Cardiac fibroblast (primary cell): ENCODE measurements at regions not wholly inside any gene's neighbourhood (a gene's known extent, or its start where the extent isn't known, plus 50 kb on each side); places are given as distances from the start of the nearest gene placed in this dataset.

Experiments used
- DNase-seq, 2 donors: peaks; one replicate each; pipeline versions ENCODE4 v3.0.0 to v3.0.0-alpha.2; 2010; ENCODE audit warnings: low read depth in 2 of 2
- H3K4me3 ChIP-seq, 2 donors: replicated peaks in 1 of 2; 1 replicate in 1 of 2; 2 replicates in 1 of 2; pipeline ENCODE4 v1.5.1; 2011; ENCODE audit warnings: low read depth in 2 of 2, low read length in 2 of 2, mild to moderate bottlenecking in 2 of 2, moderate library complexity in 1 of 2
- TF ChIP-seq, protein P1 (sequence below): IDR thresholded peaks from one replicate; pipeline ENCODE4 v1.5.1; 2011; ENCODE audit warnings: low read depth, mild to moderate bottlenecking, low read length, inconsistent platforms

- peak overlapping the region in 1 of 2 donors; percentile 8 for H3K4me3 ChIP-seq
- DNase-seq = no peak
- TF ChIP-seq, protein P1, sequence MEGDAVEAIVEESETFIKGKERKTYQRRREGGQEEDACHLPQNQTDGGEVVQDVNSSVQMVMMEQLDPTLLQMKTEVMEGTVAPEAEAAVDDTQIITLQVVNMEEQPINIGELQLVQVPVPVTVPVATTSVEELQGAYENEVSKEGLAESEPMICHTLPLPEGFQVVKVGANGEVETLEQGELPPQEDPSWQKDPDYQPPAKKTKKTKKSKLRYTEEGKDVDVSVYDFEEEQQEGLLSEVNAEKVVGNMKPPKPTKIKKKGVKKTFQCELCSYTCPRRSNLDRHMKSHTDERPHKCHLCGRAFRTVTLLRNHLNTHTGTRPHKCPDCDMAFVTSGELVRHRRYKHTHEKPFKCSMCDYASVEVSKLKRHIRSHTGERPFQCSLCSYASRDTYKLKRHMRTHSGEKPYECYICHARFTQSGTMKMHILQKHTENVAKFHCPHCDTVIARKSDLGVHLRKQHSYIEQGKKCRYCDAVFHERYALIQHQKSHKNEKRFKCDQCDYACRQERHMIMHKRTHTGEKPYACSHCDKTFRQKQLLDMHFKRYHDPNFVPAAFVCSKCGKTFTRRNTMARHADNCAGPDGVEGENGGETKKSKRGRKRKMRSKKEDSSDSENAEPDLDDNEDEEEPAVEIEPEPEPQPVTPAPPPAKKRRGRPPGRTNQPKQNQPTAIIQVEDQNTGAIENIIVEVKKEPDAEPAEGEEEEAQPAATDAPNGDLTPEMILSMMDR = no peak
Observed at GRCh38 chr7:130904792-130905191, 170.8 kb upstream of the KLF14 start.

GRCh38 chr7:130906575-130906974 is 172.6 kb upstream of the KLF14 start:
- H3K4me3 ChIP-seq = no peak overlapping the region
- DNase-seq = no peak
- TF ChIP-seq, protein P1 = no peak

- H3K4me3 ChIP-seq = no peak overlapping the region
- TF ChIP-seq, protein P1 = no peak
- no peak for DNase-seq
Observed at GRCh38 chr7:130907439-130907838, 173.4 kb upstream of the KLF14 start.

DNA sequence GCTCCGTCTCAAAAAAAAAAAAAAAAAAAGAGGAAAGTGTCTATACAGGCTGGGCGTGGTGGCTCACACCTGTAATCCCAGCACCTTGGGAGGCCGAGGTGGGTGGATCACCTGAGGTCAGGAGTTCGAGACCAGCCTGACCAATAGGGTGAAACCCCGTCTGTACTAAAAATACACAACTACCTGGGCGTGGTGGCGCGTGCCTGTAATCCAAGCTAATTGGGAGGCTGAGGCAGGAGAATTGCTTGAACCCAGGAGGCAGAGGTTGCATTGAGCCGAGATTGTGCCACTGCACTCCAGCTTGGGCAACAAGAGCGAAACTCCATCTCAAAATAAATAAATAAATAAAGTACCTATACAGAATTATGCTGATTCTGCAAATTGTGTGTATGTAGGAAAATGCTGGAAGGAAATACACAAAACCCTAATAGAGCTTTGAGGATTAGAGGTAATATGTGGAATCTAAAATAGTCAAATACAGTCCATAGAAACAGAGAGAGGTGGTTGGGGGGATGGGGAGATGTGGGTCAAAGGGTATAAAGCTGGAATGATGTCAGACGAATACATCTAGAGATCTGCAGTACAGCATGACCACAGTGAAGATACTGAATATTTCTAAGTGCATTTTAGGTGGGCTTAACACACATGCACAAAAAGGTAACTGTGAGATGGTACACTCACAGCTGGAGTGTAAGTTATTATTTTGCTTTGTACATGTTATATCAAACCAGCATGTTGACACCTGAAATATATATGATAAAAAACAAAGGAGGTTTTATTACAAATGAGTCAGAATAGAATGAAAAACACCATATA is 174.5 kb upstream of the KLF14 start:
- DNase-seq = peak in 1 of 2 donors; percentile 46
- TF ChIP-seq, protein P1 = no peak
- peak overlapping the region in 1 of 2 donors; percentile 62 for H3K4me3 ChIP-seq

- peak in 1 of 2 donors; percentile 34 for DNase-seq
- TF ChIP-seq, protein P1 = no peak
- H3K4me3 ChIP-seq = peak overlapping the region; percentile 58 to 62
Observed at GRCh38 chr7:130909161-130909836, 175.3 kb upstream of the KLF14 start.

GRCh38 chr7:130909881-130910672 is 176.1 kb upstream of the KLF14 start:
- peak overlapping the region; percentile 58 to 62 for H3K4me3 ChIP-seq
- TF ChIP-seq, protein P1 = no peak
- DNase-seq = peak; percentile 63 to 87
